GM19351 (cell line): ENCODE measurements at regions not wholly inside any gene's neighbourhood (a gene's known extent, or its start where the extent isn't known, plus 50 kb on each side); places are given as distances from the start of the nearest gene placed in this dataset.
"Not testable (repeated sequence)": the region's sequence is repeated elsewhere in the genome, so short reads cannot be mapped to it uniquely, and the experiment has no call there.

ENCODE experiments used
- ATAC-seq: cut with Tn5 transposase; IDR thresholded peaks from one replicate; pipeline ENCODE4 v1.9.1; 2021; ENCODE audit warnings: mild to moderate bottlenecking, moderate library complexity; ENCODE audit not compliant: unreplicated experiment

DNA sequence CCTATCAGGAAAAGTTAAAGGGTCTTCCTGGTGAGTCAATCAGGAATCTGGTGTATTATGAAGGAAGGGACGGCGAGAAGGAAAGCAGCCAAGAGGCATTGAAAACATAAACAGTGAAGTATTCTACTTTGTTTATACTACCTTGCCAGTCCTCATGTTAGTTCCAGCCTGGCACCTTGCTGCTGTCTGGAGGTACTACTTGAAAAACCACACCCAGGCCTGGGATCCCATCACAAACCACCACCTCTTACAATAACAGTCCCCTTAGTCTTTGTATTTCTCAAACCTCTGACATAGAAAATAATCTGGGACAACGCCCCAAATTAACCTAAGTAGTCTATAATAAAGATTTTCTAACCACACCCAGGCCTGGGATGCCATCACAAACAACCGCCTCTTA, 676.7 kb upstream of the SOX9 start:
- no peak for ATAC-seq

DNA sequence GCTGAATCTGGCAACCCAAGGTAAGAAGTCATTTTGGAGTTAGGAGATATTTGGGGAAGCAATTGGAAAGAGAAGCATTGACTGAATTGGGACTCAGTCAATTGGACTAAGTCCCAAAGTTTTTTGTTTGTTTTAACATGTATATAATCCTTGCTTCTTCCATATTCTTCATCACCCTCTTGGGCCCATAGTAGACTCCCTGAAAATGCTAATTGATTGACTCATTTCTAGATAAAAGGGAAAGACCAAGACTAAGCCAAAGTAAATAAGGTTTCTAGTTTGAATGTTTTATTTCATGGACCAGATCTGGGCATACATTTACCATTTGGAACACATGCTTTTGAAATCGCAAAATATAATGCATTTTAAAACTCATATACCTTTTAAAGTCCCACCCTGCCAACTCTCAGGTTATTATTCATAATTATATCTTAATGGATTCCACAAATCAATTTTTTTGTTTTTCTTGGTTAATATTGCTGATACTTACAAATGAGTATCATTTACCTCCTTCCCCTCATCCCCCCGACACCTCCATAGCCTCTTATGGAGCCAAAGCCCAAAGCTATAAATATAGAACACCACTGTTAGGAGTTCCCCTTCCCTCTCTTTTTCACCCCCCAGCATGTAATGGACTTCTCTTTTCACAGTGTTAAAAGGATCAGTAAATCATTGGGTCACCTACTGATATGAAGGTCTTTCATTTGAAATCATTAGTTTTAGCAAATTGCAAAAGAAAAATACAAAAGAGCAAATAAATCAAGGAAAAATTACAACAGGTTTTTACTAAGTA, 674.0 kb upstream of the SOX9 start:
- no peak for ATAC-seq

DNA sequence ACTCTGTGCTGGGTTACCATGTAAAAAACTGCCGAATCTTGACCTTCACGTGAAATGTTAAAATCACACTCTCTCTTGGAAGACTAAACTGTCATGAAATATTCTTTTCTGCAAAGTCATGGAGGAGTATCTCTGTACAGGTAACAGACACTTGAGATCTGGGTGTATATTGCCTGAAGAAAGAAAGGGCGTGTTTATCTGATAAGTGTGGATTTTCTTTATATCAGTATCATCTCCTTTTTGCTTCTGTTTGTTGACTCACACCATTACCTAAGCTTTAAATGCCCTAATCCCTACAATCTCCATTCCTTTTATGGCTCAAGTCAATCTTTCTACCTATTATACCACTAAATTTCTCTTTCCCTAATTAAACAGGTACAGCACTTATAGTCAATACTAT, 673.2 kb upstream of the SOX9 start:
- no peak for ATAC-seq

DNA sequence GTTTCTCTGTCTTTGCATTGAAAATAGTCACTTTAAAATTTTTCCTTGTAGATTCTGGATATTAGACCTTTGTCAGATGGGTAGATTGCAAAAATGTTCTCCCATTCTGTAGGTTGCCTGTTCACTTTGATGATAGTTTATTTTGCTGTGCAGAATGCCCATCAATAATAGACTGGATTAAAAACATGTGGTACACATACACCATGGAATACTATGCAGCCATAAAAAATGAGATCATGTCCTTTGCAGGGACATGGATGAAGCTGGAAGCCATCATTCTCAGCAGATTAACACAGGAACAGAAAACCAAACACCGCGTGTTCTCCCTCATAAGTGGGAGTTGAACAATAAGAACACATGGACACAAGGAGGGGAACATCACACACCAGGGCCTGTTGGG, 670.2 kb upstream of the SOX9 start:
- not testable (repeated sequence) for ATAC-seq

DNA sequence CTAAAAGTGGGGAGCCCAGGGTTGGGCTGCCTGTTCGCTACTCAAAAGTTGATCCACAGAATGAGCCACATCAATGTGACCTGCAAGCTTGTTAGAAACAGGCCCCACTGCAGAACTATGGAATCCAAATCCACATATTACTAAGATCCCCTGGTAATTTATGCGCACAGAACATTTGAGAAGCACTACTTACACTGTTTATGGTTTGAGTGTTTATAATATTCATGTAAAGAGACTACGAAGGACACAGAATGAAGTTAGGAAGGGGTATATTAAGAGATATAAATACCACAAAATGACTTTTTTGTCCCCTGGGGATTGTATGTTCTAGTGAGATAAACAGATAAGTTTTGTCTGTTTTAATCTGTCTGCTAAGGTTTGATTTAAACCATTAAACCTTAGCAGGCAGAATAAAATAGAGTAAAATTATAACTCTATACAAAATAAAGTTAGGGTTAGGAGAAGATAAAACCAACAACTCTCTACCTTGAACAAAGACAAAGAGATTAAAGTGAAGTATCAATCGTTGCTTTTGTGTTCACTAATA, 666.9 kb upstream of the SOX9 start:
- ATAC-seq = no peak

DNA sequence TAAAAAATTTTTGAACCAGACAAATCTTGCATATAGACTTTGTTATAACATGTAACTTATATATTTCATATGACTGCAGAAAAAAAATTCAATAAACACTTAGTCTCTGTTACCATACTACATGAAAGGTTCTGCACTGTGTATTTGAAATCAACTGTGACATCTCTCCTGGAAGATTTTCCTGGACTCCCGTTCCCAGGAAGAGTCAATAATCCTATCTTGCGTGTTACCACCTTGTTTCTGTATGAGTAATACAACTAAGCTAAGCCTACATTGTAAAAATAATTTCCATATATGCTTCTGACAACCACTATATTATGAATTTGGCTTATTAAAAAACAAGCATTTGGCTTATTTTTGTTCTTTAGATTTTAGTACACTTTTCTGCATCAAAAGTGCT, 665.6 kb upstream of the SOX9 start:
- no peak for ATAC-seq

DNA sequence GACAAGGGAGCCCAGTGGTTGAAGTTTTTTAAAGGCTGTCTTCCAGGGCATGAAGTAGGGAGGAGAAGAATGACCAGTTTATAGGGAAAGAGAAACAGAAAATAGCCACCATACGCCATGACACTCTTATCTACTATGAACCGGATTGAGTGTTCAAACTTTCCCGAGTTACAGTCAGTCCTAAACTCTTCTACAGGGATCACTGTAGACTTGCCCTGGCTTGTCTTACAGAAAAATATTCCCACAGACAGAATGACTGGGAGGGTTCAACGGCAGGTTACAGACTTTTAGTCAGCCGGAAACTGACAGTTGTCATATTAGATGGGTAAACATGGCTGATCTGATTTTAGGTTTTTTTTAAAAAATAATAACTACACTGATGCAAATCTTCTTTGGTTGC, 662.5 kb upstream of the SOX9 start:
- no peak for ATAC-seq

DNA sequence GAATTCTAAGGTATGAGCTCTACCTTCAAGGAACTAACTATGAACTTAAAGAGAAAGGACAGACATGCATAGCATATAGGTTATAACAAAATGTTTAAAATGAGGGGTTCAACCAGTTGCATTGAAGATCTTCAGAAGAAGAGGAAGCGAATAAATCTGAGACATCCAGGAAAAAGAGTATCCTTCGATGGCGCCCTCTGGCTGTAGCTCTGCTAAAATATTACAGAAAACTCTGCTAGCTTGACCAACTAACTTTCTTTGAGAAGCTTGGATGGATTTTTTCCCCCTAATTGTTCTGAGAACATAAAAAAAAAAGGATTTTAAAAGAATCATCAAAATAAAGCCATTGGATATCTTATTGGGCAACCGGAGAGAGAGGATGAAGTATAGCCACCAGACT, 659.9 kb upstream of the SOX9 start:
- ATAC-seq = no peak

DNA sequence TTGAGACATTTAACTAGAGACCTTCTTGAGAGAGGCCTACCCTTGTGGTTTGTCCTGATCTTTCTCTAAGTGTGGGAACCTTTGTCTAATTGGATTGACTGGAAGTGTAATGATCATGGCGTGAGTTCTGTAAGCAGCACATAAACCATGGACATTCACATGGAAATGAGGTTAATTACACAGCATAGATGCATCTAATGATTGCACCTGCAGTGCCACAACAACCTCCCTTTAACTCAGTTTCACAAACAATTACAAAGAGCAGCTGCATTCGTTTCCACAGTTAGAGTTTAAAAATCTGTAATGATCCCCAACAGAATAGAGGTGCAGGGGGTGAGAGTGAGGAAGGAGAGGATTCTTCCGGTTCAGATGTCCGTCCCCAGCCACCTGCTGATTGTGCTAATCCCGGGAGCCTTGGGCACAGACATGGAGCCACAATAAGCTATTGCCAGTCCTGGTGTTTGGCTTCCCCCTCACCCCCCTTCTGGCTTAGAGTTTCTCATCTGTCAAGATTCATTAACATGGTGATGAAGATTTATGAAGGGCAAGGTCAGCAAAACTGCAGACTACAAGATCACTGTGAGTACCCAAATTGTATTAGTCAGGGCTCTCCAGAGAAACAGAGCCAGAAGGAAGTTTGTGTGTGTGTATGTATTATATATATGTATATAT, 659.2 kb upstream of the SOX9 start:
- no peak for ATAC-seq

DNA sequence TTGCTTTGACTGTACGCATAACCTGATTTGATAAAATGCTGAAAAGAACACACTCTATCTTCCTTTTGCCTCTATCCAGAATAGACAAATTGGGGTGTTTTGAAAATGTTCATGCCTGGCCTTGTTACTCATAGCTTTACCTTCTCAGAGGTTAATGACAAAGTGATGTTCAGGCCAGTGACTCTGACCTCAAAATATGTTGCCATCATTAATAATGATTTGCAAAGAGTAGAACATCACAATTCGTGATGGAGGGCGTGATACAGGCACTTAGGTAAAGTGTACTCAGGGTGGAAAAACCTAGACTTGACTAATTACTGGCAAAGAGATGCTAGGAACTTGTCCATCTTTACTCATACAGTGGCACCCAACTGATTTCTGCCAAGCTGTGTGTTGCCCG, 656.6 kb upstream of the SOX9 start:
- ATAC-seq = no peak

DNA sequence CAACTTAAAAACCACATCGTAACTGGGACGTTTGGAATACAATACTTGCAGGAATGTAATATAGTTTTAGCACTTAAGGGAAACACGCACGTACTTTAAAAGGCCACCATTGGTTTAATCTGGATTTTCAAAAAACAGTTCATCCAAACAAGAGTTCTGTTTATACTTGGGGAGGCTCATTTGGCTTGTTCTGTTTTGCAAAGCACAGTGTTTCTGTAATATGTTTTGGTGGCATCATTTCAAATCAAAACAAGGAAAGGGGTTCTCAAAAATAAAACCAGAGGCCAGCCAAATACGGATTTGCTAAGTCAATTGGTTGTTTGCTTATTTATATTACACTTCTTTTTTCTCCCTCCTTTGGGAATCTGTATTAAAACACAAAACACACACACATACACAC, 656.1 kb upstream of the SOX9 start:
- ATAC-seq = no peak

DNA sequence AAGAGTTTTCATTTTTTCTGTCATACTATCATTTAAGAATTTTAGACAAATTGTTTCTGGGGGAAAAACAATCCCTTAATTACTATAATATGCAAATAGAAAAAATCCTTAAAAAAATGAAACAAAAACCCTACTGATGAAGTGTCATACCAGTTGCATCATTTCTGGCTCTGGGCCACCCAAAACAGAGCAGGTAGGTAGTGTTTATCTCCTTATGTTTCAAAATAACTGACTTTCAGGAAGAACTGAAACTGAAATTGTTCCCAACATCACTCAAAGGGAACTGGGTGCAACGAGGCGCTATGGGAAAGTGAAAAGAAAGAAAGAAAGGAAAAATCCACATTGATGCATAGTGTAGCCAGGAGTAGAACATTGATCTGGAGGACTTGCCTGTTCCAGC, 653.1 kb upstream of the SOX9 start:
- ATAC-seq = no peak

DNA sequence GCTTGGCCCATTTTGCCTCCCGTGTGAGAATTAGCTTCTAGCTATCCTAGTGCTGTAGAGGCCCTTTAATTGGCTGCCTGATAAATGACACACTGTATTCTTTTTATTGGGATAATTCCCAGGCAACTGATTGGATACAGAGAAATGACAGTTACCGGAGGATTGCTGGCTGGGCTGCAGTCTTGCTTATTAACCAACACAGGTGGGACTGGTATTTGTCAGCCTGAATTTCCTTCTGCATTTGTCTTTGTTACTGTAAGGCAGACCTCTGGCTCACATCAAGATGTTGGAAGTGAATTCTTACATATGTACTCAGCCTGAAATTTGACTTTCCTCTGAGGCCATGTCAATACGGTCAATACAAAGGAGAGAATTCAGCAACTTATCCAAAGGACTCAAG, 650.8 kb upstream of the SOX9 start:
- ATAC-seq = no peak

DNA sequence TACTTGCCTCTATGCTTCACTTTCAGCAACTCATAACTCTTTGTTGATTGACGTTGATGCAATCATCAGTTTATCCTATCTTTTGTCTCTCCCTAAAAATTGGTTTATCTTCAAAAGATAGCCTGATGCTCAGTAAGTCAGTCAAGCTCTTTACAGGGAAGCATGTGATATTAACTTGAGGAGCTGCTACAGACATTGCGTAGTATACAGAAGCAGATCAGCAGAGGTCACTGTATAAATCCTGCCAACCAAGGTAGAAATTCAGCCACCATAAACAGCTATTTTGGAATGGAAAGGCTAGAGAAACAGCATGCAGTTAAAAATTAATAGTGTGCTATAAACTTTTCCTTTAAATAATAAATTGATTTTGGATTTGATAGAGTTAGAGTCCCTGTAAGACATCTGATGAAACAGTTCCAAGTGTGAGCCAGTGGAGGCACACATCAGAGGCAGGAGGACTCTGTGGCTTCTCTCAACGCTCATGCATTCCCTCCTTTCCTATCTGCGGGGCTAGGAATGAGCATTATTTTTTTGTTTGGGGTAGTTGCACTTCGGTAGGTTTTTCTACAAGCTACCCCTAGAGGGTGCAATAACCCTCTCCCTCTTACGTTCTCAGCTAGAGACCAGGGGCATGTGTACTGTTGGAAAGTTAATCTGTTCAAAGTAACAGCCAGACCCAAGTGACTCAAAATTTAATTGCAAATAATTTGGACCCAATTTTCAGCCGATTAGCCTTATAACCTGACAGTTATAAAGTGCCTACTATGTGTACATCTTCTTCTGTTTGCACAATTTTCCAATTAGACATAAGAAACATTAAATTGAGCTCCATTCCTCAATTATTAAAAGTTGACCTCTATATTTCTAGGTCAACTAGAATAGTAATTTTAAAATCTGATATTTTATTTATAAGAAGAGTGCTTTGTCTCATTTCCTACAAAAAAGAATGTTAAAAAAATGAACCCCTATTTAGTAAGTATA, 647.7 kb upstream of the SOX9 start:
- ATAC-seq = peak; percentile 64

DNA sequence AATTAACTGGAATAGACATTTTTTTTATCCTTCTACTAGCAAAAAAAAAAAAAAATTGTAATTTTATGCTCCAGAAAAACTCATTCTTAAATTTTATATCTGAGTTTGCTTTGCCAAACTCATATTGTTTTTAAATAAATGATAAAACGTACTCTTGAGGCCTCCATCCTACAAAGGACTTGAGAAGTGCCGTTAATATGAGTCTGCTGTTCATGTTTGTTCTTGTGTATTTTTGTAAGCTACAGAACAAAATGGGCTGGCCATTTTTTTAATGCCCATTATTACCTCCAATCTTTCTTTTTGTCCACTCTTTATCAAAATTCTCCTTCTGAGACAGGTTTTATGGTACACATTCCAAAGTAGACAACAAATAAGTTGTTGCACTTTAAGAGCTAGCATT, 643.5 kb upstream of the SOX9 start:
- ATAC-seq = no peak

DNA sequence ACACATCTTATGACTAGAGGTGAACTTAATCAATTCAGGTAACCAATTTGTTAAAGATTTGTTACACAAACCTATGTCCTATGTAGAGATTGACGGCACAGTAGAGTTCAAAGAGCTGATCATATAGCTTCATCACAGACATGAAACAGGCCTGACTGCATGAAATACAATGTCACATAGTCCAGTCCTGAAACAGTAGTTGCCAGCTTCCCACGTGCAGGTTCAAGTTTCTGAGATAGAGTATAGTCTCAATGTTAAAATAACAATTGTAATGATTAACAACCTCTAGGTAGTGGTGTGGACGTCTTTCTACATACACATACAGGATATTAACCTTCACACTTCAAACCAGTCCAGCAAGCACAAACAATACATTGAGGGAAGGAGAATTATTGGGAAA, 640.7 kb upstream of the SOX9 start:
- ATAC-seq = no peak

DNA sequence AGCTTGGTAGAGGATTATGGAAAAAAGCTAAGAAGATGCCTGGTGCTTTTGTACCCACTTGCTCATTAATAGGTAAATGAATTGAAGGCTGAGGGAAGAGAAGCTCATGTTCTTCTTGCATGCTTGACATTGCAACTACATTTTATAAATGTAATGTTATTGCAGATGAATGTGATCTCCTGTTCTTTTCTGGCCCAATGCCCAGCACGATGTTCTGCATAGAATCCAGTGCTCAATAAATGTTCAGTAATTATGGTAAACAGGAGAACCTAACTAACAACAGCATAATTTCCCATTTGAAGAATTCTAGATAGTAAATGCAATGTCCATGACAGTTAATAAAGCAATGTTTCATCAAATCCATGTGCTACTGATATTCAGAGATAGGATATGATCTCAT, 638.2 kb upstream of the SOX9 start:
- ATAC-seq = no peak

DNA sequence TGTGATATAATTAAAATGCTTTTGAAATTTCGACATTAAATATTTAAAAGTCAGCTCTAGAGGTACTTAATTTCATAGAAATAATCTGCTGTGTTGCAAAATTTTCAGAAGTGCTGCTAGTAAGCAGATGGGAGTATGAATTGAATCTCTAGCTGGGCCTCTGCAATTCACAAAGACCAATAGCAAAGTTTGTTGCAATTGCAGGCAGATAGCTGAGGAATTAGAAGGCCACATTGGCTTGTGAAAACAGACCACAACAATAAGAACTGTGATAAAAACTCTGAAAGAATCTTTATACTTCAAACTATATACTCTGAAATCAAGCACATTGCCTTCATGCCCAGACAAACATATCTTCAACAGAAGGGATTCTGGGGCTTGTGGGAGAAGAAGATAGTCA, 636.3 kb upstream of the SOX9 start:
- ATAC-seq = no peak

DNA sequence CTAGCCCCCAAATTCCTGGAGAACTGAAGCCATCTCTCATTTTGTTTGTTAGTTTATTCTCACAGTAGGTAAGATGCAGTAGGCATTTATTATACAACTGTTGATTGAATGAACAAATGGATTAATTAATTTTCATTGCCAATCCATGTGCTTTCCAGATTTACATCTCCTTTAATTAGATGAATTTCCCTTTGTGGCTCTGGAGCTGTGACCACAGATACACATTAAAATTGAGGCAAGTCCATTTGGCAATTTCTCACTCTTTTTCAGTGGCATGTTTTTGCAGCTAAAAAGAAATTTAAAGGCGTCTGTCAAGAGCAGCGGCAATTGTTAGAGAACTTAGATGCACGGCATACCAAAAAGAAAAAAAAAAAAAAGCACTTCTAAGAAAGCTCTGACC, 635.4 kb upstream of the SOX9 start:
- no peak for ATAC-seq

DNA sequence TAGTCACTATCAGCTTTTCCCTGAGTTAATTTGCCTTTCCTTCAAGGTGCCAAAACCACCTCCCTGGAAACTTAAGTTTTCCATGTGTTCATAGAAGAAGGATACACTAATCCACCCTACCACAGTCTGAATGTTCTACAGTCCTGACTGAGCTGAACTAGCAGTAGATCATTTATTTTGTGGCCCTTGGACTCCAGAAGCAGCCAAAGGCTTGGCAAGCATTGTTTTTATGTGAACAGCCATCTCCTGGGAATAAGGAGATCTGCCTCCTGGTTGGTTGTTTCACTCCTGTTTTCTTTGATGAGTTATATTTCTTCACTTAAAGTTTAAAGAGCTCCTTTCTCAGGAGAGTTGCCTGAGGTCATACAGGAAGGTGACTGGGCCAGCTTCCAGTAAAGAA, 634.6 kb upstream of the SOX9 start:
- ATAC-seq = no peak

DNA sequence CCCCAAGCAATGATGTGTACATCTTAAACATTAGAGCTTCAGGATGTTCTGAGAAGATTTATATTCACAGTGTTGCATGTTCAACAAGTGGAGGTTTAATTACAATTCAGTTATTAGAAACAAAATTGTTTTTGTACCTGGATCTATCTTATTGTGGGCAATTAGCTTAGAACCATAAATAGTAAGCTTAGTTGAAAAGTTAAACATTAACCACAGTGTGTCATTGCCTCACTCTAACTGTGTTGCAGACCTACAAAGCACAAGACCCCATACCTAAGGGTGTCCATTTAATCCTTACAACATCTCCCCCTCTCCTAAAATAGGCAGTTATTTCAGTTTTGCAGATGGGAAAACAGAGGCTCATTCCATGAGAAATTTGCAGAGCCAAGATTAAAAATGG, 632.0 kb upstream of the SOX9 start:
- ATAC-seq = no peak
